ENCODE measurements at regions not wholly inside any gene's neighbourhood (a gene's known extent, or its start where the extent isn't known, plus 50 kb on each side); places are given as distances from the start of the nearest gene placed in this dataset.

GRCh38 chr13:74912898-74913297 is 569.1 kb downstream of the TBC1D4 start:
- Histone ChIP-seq H2BK15ac (ENCODE audit: low read length) (no peak overlapping the region), H3K4ac (replicated peaks; ENCODE audit: insufficient read length, low read depth, low read length) (no peak overlapping the region), H3K4me2 (ENCODE audit: insufficient read depth in 1 of 2, low read depth in 2 of 2, low read length in 2 of 2) (no peak overlapping the region), H3K27me3 (replicated peaks in 1 of 4; ENCODE audit: control insufficient read depth in 3 of 4, extremely low read depth in 1 of 4, insufficient read depth in 3 of 4, low read length in 3 of 4) (no peaks in the 10 kb centered on the region), H2BK5ac (ENCODE audit: low read depth, low read length) (no peak overlapping the region), H2BK20ac (ENCODE audit: low read length) (no peak overlapping the region), H3K4me3 (ENCODE audit: extremely low read depth in 1 of 4, insufficient read depth in 2 of 4, low read depth in 3 of 4, low read length in 4 of 4) (no peak overlapping the region), H4K20me1 (replicated peaks in 1 of 2; ENCODE audit: control insufficient read depth in 1 of 2, insufficient read depth in 2 of 2, low read length in 2 of 2) (no peaks in the 10 kb centered on the region), H3K79me1 (ENCODE audit: low read depth, low read length) (no peaks in the 10 kb centered on the region), H2AFZ (ENCODE audit: low read length) (no peak overlapping the region), H3K9me3 (ENCODE audit: insufficient read depth in 2 of 2, low read depth in 1 of 2, low read length in 1 of 2) (no peaks in the 10 kb centered on the region), H3K79me2 (ENCODE audit: control insufficient read depth in 1 of 2, insufficient read depth in 2 of 2, low read length in 2 of 2) (no peaks in the 10 kb centered on the region), H2AK5ac (ENCODE audit: low read depth, low read length) (no peak overlapping the region), H2BK12ac (ENCODE audit: low read depth, low read length) (no peak overlapping the region), H3K23ac (ENCODE audit: insufficient read length) (no peak overlapping the region), H3K56ac (replicated peaks; ENCODE audit: insufficient read length, low read depth, low read length) (no peak overlapping the region), H3K23me2 (ENCODE audit: low read depth, low read length) (no peaks in the 10 kb centered on the region), H4K8ac (ENCODE audit: extremely low read depth, insufficient read depth, low read length) (no peak overlapping the region), H3K9ac (replicated peaks in 1 of 4; ENCODE audit: extremely low read depth in 1 of 4, low read depth in 3 of 4, low read length in 3 of 4) (no peak overlapping the region), H4K5ac (ENCODE audit: insufficient read length, low read depth, low read length) (no peak overlapping the region), H3K18ac (ENCODE audit: extremely low read depth, low read length) (no peak overlapping the region), H4K91ac (replicated peaks; ENCODE audit: insufficient read length, low read length) (no peak overlapping the region), H3K4me1 (replicated peaks in 1 of 4; ENCODE audit: control insufficient read depth in 3 of 4, insufficient read depth in 4 of 4, low read length in 3 of 4) (no peaks in the 10 kb centered on the region), H2BK120ac (replicated peaks; ENCODE audit: low read depth, low read length) (no peak overlapping the region), H3K27ac (ENCODE audit: low read depth, low read length) (no peak overlapping the region), H3K36me3 (ENCODE audit: control insufficient read depth in 2 of 4, insufficient read depth in 4 of 4, low read length in 3 of 4) (no peaks in the 10 kb centered on the region), H3K14ac (ENCODE audit: insufficient read length) (no peak overlapping the region)
- 89% methylated on average over 2 of the region's 2 CpGs; no CpG with 5 or more reads in 1 of the 2 experiments for WGBS, 2 experiments (ENCODE audit: extremely low coverage in 1 of 2, insufficient coverage in 1 of 2, insufficient read length in 1 of 2, insufficient replicate concordance in 2 of 2, low coverage in 1 of 2, low lambda C conversion rate in 2 of 2, missing lambda C conversion rate in 1 of 2)
- CTCF ChIA-PET (ENCODE audit: partially characterized antibody), result no interaction called here
- POLR2A ChIA-PET (ENCODE audit: partially characterized antibody), result no interaction called here
- DNase-seq (ENCODE audit: low read depth in 1 of 2, low spot score in 2 of 2) (no peak), FAIRE-seq (no peak)
- TF ChIP-seq TBP (IDR thresholded peaks at IDR 0.05; ENCODE audit: low read depth, low read length), result no peak
- TF ChIP-seq SP1 (IDR thresholded peaks at IDR 0.05; ENCODE audit: low read depth, low read length), result no peak
- no peak for TF ChIP-seq POU5F1 (IDR thresholded peaks at IDR 0.05; ENCODE audit: low read depth, low read length)
- TF ChIP-seq POLR2A (IDR thresholded peaks at IDR 0.05; ENCODE audit: control extremely low read depth in 1 of 2, low read depth in 2 of 2, low read length in 2 of 2), result no peak
- no peak for TF ChIP-seq RAD21 (IDR thresholded peaks at IDR 0.05 in 1 of 2, conservative IDR thresholded peaks at IDR 0.05 in 1 of 2; ENCODE audit: low read depth in 2 of 2, low read length in 2 of 2)
- no peak for TF ChIP-seq SP2 (IDR thresholded peaks at IDR 0.05; ENCODE audit: low read length)
- no peak for TF ChIP-seq ATF3 (IDR thresholded peaks at IDR 0.05; ENCODE audit: insufficient read depth, low read depth, low read length)
- TF ChIP-seq ASH2L (IDR thresholded peaks at IDR 0.05; ENCODE audit: low read length), result no peak
- TF ChIP-seq RNF2 (IDR thresholded peaks at IDR 0.05; ENCODE audit: borderline replicate concordance, low read depth, low read length, missing control alignments, poor library complexity, severe bottlenecking), result no peak
- no peak for TF ChIP-seq USF2 (IDR thresholded peaks at IDR 0.05; ENCODE audit: low read length)
- TF ChIP-seq CTBP2 (IDR thresholded peaks at IDR 0.05; ENCODE audit: borderline replicate concordance, insufficient read depth, insufficient read length, low read length), result no peak
- no peak for TF ChIP-seq SIX5 (IDR thresholded peaks at IDR 0.05; ENCODE audit: low read depth, low read length)
- TF ChIP-seq FOSL1 (IDR thresholded peaks at IDR 0.05; ENCODE audit: insufficient read depth, low read depth, low read length), result no peak
